ENCODE measurements at regions not wholly inside any gene's neighbourhood (a gene's known extent, or its start where the extent isn't known, plus 50 kb on each side); places are given as distances from the start of the nearest gene placed in this dataset.

DNA sequence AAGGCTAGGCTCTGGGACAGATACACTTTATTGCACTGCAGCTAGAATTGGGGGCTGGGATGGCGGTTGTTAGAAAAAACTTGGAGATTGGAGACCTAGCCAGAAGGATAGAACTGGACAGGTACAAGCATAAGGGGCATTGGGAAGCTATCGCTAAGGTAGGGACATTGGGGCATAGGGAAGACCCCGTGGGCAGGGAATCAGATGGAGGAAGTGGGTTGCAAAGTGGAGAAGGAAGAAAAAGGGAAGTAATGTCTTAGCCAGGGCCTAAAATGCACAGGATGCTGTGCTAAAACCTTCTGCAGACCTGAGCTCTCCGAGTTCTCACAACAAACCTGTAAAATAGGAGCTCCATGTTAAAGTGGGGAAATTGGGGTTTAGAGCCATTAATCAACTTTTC is 178.2 kb downstream of the ZDHHC21 start:
- TF ChIP-seq RCOR1 (IDR thresholded peaks at IDR 0.05; ENCODE audit: borderline replicate concordance in 1 of 2, low read depth in 2 of 2, low read length in 2 of 2) = no peak
- TF ChIP-seq DPF2 (IDR thresholded peaks at IDR 0.05) = no peak
- TF ChIP-seq HNRNPH1 (optimal IDR thresholded peaks at IDR 0.05; ENCODE audit: low read depth, low read length) = no peak
- no peak for TF ChIP-seq SP2 (IDR thresholded peaks at IDR 0.05; ENCODE audit: extremely low read depth, low read depth, low read length, poor library complexity, severe bottlenecking)
- TF ChIP-seq, protein P1, sequence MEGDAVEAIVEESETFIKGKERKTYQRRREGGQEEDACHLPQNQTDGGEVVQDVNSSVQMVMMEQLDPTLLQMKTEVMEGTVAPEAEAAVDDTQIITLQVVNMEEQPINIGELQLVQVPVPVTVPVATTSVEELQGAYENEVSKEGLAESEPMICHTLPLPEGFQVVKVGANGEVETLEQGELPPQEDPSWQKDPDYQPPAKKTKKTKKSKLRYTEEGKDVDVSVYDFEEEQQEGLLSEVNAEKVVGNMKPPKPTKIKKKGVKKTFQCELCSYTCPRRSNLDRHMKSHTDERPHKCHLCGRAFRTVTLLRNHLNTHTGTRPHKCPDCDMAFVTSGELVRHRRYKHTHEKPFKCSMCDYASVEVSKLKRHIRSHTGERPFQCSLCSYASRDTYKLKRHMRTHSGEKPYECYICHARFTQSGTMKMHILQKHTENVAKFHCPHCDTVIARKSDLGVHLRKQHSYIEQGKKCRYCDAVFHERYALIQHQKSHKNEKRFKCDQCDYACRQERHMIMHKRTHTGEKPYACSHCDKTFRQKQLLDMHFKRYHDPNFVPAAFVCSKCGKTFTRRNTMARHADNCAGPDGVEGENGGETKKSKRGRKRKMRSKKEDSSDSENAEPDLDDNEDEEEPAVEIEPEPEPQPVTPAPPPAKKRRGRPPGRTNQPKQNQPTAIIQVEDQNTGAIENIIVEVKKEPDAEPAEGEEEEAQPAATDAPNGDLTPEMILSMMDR (IDR thresholded peaks at IDR 0.05 in 2 of 3, conservative IDR thresholded peaks at IDR 0.05 in 1 of 3; ENCODE audit: insufficient read depth in 2 of 3, low read depth in 1 of 3, low read length in 3 of 3) = no peak
- no peak for TF ChIP-seq RB1 (IDR thresholded peaks at IDR 0.05; ENCODE audit: low read depth)
- TF ChIP-seq SMARCC2 (IDR thresholded peaks at IDR 0.05; ENCODE audit: low read depth) = no peak
- TF ChIP-seq CEBPB (tag; IDR thresholded peaks at IDR 0.05) = no peak
- TF ChIP-seq, protein P2, sequence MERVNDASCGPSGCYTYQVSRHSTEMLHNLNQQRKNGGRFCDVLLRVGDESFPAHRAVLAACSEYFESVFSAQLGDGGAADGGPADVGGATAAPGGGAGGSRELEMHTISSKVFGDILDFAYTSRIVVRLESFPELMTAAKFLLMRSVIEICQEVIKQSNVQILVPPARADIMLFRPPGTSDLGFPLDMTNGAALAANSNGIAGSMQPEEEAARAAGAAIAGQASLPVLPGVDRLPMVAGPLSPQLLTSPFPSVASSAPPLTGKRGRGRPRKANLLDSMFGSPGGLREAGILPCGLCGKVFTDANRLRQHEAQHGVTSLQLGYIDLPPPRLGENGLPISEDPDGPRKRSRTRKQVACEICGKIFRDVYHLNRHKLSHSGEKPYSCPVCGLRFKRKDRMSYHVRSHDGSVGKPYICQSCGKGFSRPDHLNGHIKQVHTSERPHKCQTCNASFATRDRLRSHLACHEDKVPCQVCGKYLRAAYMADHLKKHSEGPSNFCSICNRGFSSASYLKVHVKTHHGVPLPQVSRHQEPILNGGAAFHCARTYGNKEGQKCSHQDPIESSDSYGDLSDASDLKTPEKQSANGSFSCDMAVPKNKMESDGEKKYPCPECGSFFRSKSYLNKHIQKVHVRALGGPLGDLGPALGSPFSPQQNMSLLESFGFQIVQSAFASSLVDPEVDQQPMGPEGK (CRISPR knock-in tag; IDR thresholded peaks at IDR 0.05; ENCODE audit: borderline replicate concordance) = no peak
- TF ChIP-seq POLR2AphosphoS5 (IDR thresholded peaks at IDR 0.05; ENCODE audit: control insufficient read depth, insufficient read depth, low read depth, low read length) = no peak
- TF ChIP-seq EHMT2 (IDR thresholded peaks at IDR 0.05) = no peak
- TF ChIP-seq, protein P3, sequence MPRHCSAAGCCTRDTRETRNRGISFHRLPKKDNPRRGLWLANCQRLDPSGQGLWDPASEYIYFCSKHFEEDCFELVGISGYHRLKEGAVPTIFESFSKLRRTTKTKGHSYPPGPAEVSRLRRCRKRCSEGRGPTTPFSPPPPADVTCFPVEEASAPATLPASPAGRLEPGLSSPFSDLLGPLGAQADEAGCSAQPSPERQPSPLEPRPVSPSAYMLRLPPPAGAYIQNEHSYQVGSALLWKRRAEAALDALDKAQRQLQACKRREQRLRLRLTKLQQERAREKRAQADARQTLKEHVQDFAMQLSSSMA (CRISPR knock-in tag; IDR thresholded peaks at IDR 0.05) = no peak
- TF ChIP-seq ZNF274 (IDR thresholded peaks at IDR 0.05; ENCODE audit: borderline replicate concordance, low read depth, low read length) = no peak
- no peak for TF ChIP-seq SUPT5H (IDR thresholded peaks at IDR 0.05)

All from K562 (cell line).